ENCODE measurements at regions not wholly inside any gene's neighbourhood (a gene's known extent, or its start where the extent isn't known, plus 50 kb on each side); places are given as distances from the start of the nearest gene placed in this dataset.

DNA sequence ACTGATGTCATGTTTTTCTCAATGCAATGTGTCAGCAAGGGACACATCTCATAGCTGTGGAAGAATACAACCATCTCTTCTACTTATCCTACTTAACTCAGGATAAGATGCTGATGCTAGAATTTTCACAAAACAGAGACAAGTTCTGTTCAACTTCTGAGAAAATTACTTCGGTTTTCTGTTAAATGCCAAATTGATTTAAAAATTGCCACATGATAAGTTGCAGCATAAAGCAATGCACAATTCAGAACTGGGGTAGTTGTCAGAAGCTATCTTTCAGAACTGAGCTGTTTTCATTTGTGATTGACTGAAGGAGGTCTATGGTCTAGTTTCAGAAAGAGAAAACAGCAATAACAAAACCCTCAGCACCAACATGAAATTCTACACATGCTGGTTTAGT, 954.8 kb upstream of the C9orf72 start:
- TF ChIP-seq, protein P1, sequence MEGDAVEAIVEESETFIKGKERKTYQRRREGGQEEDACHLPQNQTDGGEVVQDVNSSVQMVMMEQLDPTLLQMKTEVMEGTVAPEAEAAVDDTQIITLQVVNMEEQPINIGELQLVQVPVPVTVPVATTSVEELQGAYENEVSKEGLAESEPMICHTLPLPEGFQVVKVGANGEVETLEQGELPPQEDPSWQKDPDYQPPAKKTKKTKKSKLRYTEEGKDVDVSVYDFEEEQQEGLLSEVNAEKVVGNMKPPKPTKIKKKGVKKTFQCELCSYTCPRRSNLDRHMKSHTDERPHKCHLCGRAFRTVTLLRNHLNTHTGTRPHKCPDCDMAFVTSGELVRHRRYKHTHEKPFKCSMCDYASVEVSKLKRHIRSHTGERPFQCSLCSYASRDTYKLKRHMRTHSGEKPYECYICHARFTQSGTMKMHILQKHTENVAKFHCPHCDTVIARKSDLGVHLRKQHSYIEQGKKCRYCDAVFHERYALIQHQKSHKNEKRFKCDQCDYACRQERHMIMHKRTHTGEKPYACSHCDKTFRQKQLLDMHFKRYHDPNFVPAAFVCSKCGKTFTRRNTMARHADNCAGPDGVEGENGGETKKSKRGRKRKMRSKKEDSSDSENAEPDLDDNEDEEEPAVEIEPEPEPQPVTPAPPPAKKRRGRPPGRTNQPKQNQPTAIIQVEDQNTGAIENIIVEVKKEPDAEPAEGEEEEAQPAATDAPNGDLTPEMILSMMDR (IDR thresholded peaks at IDR 0.05; ENCODE audit: low read length), result no peak
- TF ChIP-seq EZH2phosphoT487 (IDR thresholded peaks at IDR 0.05; ENCODE audit: low read length), result no peak
